ENCODE measurements at regions not wholly inside any gene's neighbourhood (a gene's known extent, or its start where the extent isn't known, plus 50 kb on each side); places are given as distances from the start of the nearest gene placed in this dataset.
"Not testable (repeated sequence)": the region's sequence is repeated elsewhere in the genome, so short reads cannot be mapped to it uniquely, and the experiment has no call there.

- DNase-seq (ENCODE audit: extremely low read depth in 1 of 4, low spot score in 3 of 4): no peak
- CTCF ChIA-PET (ENCODE audit: low intra/inter-chr PET ratio): no interaction called here
- intact Hi-C loops (cut with micrococcal nuclease): no loop called here
- ATAC-seq: no peak
- H3K79me2 ChIP-seq (ENCODE audit: control insufficient read depth, insufficient read depth, low read length): no peaks in the 10 kb centered on the region
- no peaks in the 10 kb centered on the region for H3K36me3 ChIP-seq (ENCODE audit: control insufficient read depth, insufficient read depth, low read length)
- no peaks in the 10 kb centered on the region for H3K4me1 ChIP-seq (replicated peaks in 1 of 2; ENCODE audit: control insufficient read depth in 2 of 2, insufficient read depth in 2 of 2, low read length in 2 of 2)
- H2AFZ ChIP-seq (ENCODE audit: low read depth, low read length): no peak overlapping the region
- H3K9me1 ChIP-seq (ENCODE audit: control insufficient read depth, insufficient read depth, low read length): no peaks in the 10 kb centered on the region
- peaks cover 0 to 2% of the 10 kb centered on the region in 2 experiments; a peak in 1 of 5 replicates for H3K27me3 ChIP-seq (ENCODE audit: control insufficient read depth in 2 of 2, insufficient read depth in 2 of 2, low read length in 2 of 2)
- H3K9me3 ChIP-seq (replicated peaks; ENCODE audit: control insufficient read depth, insufficient read depth, low read depth, low read length): no peaks in the 10 kb centered on the region
- POLR2A ChIA-PET: interaction anchor here (0.6 kb wide), 1 partner anchor 209 kb away, joined by 3 read pairs; no protein-coding TSS in a partner anchor
- BruUV-seq (replicated peaks): no TSS peak
- H3K9ac ChIP-seq (ENCODE audit: insufficient read depth in 1 of 2, low read depth in 2 of 2, low read length in 2 of 2): no peak overlapping the region
- no peak overlapping the region for H3K27ac ChIP-seq (ENCODE audit: extremely low read depth, low read depth, low read length)
- 0% methylated on average over 3 of the region's 3 CpGs for WGBS (ENCODE audit: insufficient coverage, low coverage, missing lambda C conversion rate)
- no peak overlapping the region for H3K4me2 ChIP-seq (ENCODE audit: insufficient read depth, low read length)
- H3K4me3 ChIP-seq: no peak overlapping the region
- TF ChIP-seq SIRT6 (IDR thresholded peaks at IDR 0.05; ENCODE audit: low read depth, low read length) (no peak), DEAF1 (CRISPR knock-in tag; IDR thresholded peaks at IDR 0.05) (no peak), ZKSCAN1 (IDR thresholded peaks at IDR 0.05; ENCODE audit: low read depth, low read length) (no peak), ARID2 (IDR thresholded peaks at IDR 0.05) (no peak), ATF2 (CRISPR knock-in tag; IDR thresholded peaks at IDR 0.05) (no peak), HDAC8 (tag; IDR thresholded peaks at IDR 0.05) (no peak)
- FAIRE-seq: no peak
- H4K20me1 ChIP-seq (replicated peaks; ENCODE audit: control insufficient read depth, insufficient read depth, low read length): no peaks in the 10 kb centered on the region
- in situ Hi-C loops (cut with MboI): no loop called here
These were observed 267.6 kb downstream of the BCL2 start for GRCh38 chr18:63051928-63052327.

- H3K36me3 ChIP-seq (ENCODE audit: control insufficient read depth, insufficient read depth, low read length); H3K4me1 ChIP-seq (replicated peaks in 1 of 2; ENCODE audit: control insufficient read depth in 2 of 2, insufficient read depth in 2 of 2, low read length in 2 of 2); BruUV-seq (replicated peaks); H3K4me2 ChIP-seq (ENCODE audit: insufficient read depth, low read length); H3K9ac ChIP-seq (ENCODE audit: insufficient read depth in 1 of 2, low read depth in 2 of 2, low read length in 2 of 2); H4K20me1 ChIP-seq (replicated peaks; ENCODE audit: control insufficient read depth, insufficient read depth, low read length); ATAC-seq; DNase-seq (ENCODE audit: extremely low read depth in 1 of 4, low spot score in 3 of 4); H3K27me3 ChIP-seq (ENCODE audit: control insufficient read depth in 2 of 2, insufficient read depth in 2 of 2, low read length in 2 of 2); H3K27ac ChIP-seq (ENCODE audit: extremely low read depth, low read depth, low read length); POLR2A ChIA-PET; H2AFZ ChIP-seq (ENCODE audit: low read depth, low read length); H3K9me1 ChIP-seq (ENCODE audit: control insufficient read depth, insufficient read depth, low read length); FAIRE-seq; H3K9me3 ChIP-seq (replicated peaks; ENCODE audit: control insufficient read depth, insufficient read depth, low read depth, low read length); in situ Hi-C loops (cut with MboI); intact Hi-C loops (cut with micrococcal nuclease); H3K4me3 ChIP-seq; H3K79me2 ChIP-seq (ENCODE audit: control insufficient read depth, insufficient read depth, low read length): not testable (repeated sequence)
- 1% methylated on average over 7 of the region's 9 CpGs for WGBS (ENCODE audit: insufficient coverage, low coverage, missing lambda C conversion rate)
- CTCF ChIA-PET (ENCODE audit: low intra/inter-chr PET ratio): interaction anchor here (0.7 kb wide), 1 partner anchor 37 kb away, joined by 3 read pairs; no protein-coding TSS in a partner anchor
These were observed 268.7 kb downstream of the BCL2 start for GRCh38 chr18:63050667-63051395.
